ENCODE measurements at regions not wholly inside any gene's neighbourhood (a gene's known extent, or its start where the extent isn't known, plus 50 kb on each side); places are given as distances from the start of the nearest gene placed in this dataset.

DNA sequence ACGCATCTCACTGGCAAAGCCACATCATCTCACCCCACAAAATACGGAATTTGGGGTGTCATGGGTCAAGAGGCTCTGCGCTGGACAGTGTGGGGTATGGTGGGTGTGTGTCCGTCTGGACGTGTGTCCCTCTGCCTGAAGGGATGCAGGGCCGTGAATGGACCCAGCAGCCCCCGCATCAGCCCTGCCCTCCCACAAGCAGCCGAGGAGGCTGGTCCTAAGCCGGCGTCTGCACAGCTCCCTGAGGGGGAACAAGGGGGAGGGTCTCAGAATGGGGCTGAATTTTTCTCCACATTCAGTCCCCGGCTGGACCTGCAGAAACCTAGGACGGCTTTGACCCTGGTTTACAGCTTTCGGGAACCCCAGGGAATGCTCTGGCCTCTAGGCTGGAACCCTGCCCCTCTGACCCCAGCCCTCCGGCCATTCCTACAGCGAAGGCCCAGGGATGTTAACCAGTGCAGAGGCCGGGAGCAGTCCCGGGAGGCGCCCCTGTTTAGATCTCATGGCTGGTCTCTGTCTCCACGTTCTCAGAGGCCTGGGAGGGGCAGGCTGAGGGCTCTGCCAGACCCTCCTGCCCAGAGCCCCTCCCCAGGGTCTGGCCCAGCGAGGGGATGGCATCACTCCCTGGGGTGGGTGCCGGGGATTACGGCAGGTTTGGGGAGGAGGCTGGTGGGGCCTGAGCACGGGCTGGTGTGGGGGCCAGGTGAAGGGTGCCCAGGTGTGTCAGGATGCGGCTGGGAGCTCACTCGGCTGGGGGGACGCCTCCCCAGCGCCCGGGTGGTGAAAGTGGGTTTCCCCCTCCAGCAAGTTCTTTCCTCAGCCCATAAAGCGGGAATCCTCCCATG lies 156.5 kb upstream of the C14orf180 start:
- Mint-ChIP-seq H3K4me1 (ENCODE audit: low read depth) (no peaks in the 10 kb centered on the region), H3K36me3 (ENCODE audit: low read depth) (no peaks in the 10 kb centered on the region), H3K9me3 (no peaks in the 10 kb centered on the region), H3K4me3 (no peak overlapping the region), H3K27me3 (no peaks in the 10 kb centered on the region), H3K27ac (no peak overlapping the region)
- ChIA-PET CTCF (no interaction called here), POLR2A (no interaction called here)
- TF ChIP-seq, protein P1, sequence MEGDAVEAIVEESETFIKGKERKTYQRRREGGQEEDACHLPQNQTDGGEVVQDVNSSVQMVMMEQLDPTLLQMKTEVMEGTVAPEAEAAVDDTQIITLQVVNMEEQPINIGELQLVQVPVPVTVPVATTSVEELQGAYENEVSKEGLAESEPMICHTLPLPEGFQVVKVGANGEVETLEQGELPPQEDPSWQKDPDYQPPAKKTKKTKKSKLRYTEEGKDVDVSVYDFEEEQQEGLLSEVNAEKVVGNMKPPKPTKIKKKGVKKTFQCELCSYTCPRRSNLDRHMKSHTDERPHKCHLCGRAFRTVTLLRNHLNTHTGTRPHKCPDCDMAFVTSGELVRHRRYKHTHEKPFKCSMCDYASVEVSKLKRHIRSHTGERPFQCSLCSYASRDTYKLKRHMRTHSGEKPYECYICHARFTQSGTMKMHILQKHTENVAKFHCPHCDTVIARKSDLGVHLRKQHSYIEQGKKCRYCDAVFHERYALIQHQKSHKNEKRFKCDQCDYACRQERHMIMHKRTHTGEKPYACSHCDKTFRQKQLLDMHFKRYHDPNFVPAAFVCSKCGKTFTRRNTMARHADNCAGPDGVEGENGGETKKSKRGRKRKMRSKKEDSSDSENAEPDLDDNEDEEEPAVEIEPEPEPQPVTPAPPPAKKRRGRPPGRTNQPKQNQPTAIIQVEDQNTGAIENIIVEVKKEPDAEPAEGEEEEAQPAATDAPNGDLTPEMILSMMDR (IDR thresholded peaks at IDR 0.05) = no peak
- no peaks in the 10 kb centered on the region for H3K36me3 ChIP-seq (ENCODE audit: insufficient read depth, low read length)
- peak in 1 of 14 experiments; percentile 25 for DNase-seq
- intact Hi-C loops (cut with DNase I, micrococcal nuclease) = no loop called here
- H3K27ac ChIP-seq (ENCODE audit: low read depth in 1 of 2, low read length in 2 of 2) = no peak overlapping the region
- ATAC-seq (ENCODE audit: poor library complexity) = no peak
- no peaks in the 10 kb centered on the region for H3K27me3 ChIP-seq (ENCODE audit: control insufficient read depth in 1 of 2, insufficient read depth in 2 of 2, low read length in 2 of 2)
- no peak overlapping the region for H3K4me3 ChIP-seq (ENCODE audit: low read length)
- H3K9me3 ChIP-seq (ENCODE audit: control insufficient read depth in 1 of 2, insufficient read depth in 1 of 2, low read length in 2 of 2) = no peaks in the 10 kb centered on the region
- H3K4me1 ChIP-seq (ENCODE audit: insufficient read depth, low read length) = no peaks in the 10 kb centered on the region

DNA sequence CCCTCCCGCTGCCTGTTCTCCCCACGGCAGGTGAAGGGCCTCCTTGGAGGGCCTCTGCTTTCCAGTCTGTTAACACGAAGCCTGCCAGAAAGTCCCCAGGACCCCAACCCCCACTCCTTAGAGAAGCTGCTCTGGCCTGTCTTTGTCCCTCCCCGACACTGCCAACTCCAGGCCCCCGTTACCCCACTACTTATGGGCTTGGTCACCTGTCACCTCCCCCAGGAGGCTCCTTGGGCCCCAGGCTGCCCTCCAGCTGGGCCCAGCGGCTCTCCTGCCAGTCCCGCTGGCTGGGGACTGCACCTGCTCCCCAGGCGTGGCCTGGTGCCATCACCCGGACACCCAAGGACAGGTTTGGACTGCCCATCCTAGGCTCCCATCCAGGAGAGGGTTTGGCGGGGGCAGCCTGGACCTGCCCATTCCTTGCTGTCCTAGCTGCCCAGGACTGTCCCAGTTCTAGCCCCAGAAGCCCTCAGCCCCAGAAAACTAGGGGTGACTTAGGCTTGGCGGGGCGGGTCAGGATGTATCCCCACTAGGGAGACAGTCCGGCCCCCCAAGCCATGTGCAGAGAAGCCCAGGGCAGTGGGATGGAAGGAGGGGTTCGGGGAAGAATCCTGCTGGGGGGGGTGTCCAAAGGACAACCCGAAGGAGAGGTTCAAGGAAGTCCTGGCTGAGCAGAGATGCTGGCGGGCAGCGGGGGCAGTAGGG lies 155.7 kb upstream of the C14orf180 start:
- Mint-ChIP-seq H3K27me3 (peaks cover 3% of the 10 kb centered on the region), H3K4me3 (no peak overlapping the region), H3K36me3 (ENCODE audit: low read depth) (no peaks in the 10 kb centered on the region), H3K27ac (no peak overlapping the region), H3K9me3 (no peaks in the 10 kb centered on the region), H3K4me1 (ENCODE audit: low read depth) (no peaks in the 10 kb centered on the region)
- H3K27me3 ChIP-seq (ENCODE audit: control insufficient read depth in 1 of 2, insufficient read depth in 2 of 2, low read length in 2 of 2) = no peaks in the 10 kb centered on the region
- CTCF ChIA-PET = no interaction called here
- no peaks in the 10 kb centered on the region for H3K9me3 ChIP-seq (ENCODE audit: control insufficient read depth in 1 of 2, insufficient read depth in 1 of 2, low read length in 2 of 2)
- no peaks in the 10 kb centered on the region for H3K4me1 ChIP-seq (ENCODE audit: insufficient read depth, low read length)
- POLR2A ChIA-PET = no interaction called here
- ATAC-seq (ENCODE audit: poor library complexity) = no peak
- TF ChIP-seq, protein P1 (IDR thresholded peaks at IDR 0.05) = no peak
- peak in 1 of 14 experiments; percentile 23 for DNase-seq
- no peaks in the 10 kb centered on the region for H3K36me3 ChIP-seq (ENCODE audit: insufficient read depth, low read length)
- intact Hi-C loops (cut with DNase I, micrococcal nuclease) = no loop called here
- no peak overlapping the region for H3K27ac ChIP-seq (ENCODE audit: low read depth in 1 of 2, low read length in 2 of 2)
- H3K4me3 ChIP-seq (ENCODE audit: low read length) = no peak overlapping the region

DNA sequence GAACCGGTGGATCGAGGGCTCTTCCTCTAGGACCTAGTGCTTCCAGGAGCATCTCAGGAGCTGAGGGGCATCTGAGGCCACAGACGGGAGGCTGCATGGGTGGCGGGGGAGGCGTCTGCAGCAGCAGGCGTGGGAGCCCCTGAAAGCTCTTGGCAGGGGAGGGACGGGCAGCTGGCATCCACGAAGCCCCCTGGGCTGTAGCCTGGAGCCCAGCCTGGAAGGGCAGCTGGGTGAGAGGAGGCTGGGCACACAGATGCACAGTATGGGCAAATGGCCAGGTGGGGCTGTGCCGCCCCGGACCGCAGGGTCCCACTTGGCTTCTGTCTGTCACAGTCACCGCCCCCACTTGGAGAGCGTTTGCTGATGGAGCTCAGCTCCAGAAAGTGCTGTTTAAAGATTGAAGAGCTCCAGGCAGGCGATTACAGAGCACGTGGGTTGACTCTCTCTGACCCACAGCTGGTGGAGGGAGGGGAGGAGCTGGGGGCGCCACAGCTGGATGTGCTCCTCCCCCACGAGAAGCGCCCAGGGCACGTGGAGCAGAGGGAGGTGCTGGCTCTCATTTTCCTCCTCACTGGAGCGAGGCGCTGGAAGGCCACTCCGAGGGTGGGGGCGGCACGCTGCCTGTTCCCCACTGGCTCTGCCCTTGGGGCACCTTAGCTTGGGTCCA lies 155.0 kb upstream of the C14orf180 start:
- DNase-seq (peak in 1 of 14 experiments; percentile 25), ATAC-seq (ENCODE audit: poor library complexity) (no peak)
- ChIA-PET CTCF (no interaction called here), POLR2A (no interaction called here)
- intact Hi-C loops (cut with DNase I, micrococcal nuclease) = no loop called here
- H3K27ac Mint-ChIP-seq = no peak overlapping the region
- H3K4me3 Mint-ChIP-seq = no peak overlapping the region
- Histone ChIP-seq H3K4me3 (ENCODE audit: low read length) (no peak overlapping the region), H3K4me1 (ENCODE audit: insufficient read depth, low read length) (no peaks in the 10 kb centered on the region), H3K27me3 (ENCODE audit: control insufficient read depth in 1 of 2, insufficient read depth in 2 of 2, low read length in 2 of 2) (no peaks in the 10 kb centered on the region), H3K36me3 (ENCODE audit: insufficient read depth, low read length) (no peaks in the 10 kb centered on the region), H3K27ac (ENCODE audit: low read depth in 1 of 2, low read length in 2 of 2) (no peak overlapping the region), H3K9me3 (ENCODE audit: control insufficient read depth in 1 of 2, insufficient read depth in 1 of 2, low read length in 2 of 2) (no peaks in the 10 kb centered on the region)
- H3K27me3 Mint-ChIP-seq = peaks cover 5% of the 10 kb centered on the region
- no peaks in the 10 kb centered on the region for H3K36me3 Mint-ChIP-seq (ENCODE audit: low read depth)
- TF ChIP-seq, protein P1 (IDR thresholded peaks at IDR 0.05) = no peak
- H3K4me1 Mint-ChIP-seq (ENCODE audit: low read depth) = no peaks in the 10 kb centered on the region
- no peaks in the 10 kb centered on the region for H3K9me3 Mint-ChIP-seq
